ENCODE measurements at regions not wholly inside any gene's neighbourhood (a gene's known extent, or its start where the extent isn't known, plus 50 kb on each side); places are given as distances from the start of the nearest gene placed in this dataset.
"Not testable (repeated sequence)": the region's sequence is repeated elsewhere in the genome, so short reads cannot be mapped to it uniquely, and the experiment has no call there.

GRCh38 chr13:112255550-112256120 is 120.5 kb upstream of the SPACA7 start:
- no peaks in the 10 kb centered on the region for H3K4me1 Mint-ChIP-seq (ENCODE audit: low read depth)
- H3K4me3 Mint-ChIP-seq, result no peak overlapping the region
- no peaks in the 10 kb centered on the region for H3K9me3 Mint-ChIP-seq
- H3K36me3 Mint-ChIP-seq (ENCODE audit: low read depth), result no peaks in the 10 kb centered on the region
- no peak overlapping the region for H3K27ac Mint-ChIP-seq
- H3K27me3 Mint-ChIP-seq, result peaks cover 5% of the 10 kb centered on the region

- H3K4me1 Mint-ChIP-seq (ENCODE audit: low read depth), result no peaks in the 10 kb centered on the region
- no peak overlapping the region for H3K4me3 Mint-ChIP-seq
- no peak overlapping the region for H3K27ac Mint-ChIP-seq
- H3K36me3 Mint-ChIP-seq (ENCODE audit: low read depth), result no peaks in the 10 kb centered on the region
- peaks cover 5% of the 10 kb centered on the region for H3K27me3 Mint-ChIP-seq
- H3K9me3 Mint-ChIP-seq, result no peaks in the 10 kb centered on the region
Observed at GRCh38 chr13:112256716-112257494, 119.2 kb upstream of the SPACA7 start.

GRCh38 chr13:112259511-112259910 is 116.6 kb upstream of the SPACA7 start:
- Mint-ChIP-seq H3K4me1 (ENCODE audit: low read depth) (no peaks in the 10 kb centered on the region), H3K36me3 (ENCODE audit: low read depth) (no peaks in the 10 kb centered on the region), H3K27me3 (peaks cover 5% of the 10 kb centered on the region), H3K9me3 (no peaks in the 10 kb centered on the region), H3K27ac (no peak overlapping the region), H3K4me3 (no peak overlapping the region)

GRCh38 chr13:112260108-112261055 is 115.8 kb upstream of the SPACA7 start:
- Mint-ChIP-seq H3K4me1 (ENCODE audit: low read depth) (no peaks in the 10 kb centered on the region), H3K27me3 (peaks cover under 1% of the 10 kb centered on the region), H3K27ac (no peak overlapping the region), H3K36me3 (ENCODE audit: low read depth) (no peaks in the 10 kb centered on the region), H3K9me3 (no peaks in the 10 kb centered on the region), H3K4me3 (no peak overlapping the region)

GRCh38 chr13:112261924-112262323 is 114.2 kb upstream of the SPACA7 start:
- no peaks in the 10 kb centered on the region for H3K36me3 Mint-ChIP-seq (ENCODE audit: low read depth)
- H3K9me3 Mint-ChIP-seq, result no peaks in the 10 kb centered on the region
- no peak overlapping the region for H3K4me3 Mint-ChIP-seq

GRCh38 chr13:112263152-112263551 is 113.0 kb upstream of the SPACA7 start:
- no peaks in the 10 kb centered on the region for H3K36me3 Mint-ChIP-seq (ENCODE audit: low read depth)
- no peaks in the 10 kb centered on the region for H3K9me3 Mint-ChIP-seq
- no peak overlapping the region for H3K4me3 Mint-ChIP-seq
- no peaks in the 10 kb centered on the region for H3K27me3 Mint-ChIP-seq
- no peak overlapping the region for H3K27ac Mint-ChIP-seq
- no peaks in the 10 kb centered on the region for H3K4me1 Mint-ChIP-seq (ENCODE audit: low read depth)

More at GRCh38 chr13:112261924-112262323, 114.2 kb upstream of the SPACA7 start:
- no peaks in the 10 kb centered on the region for H3K27me3 Mint-ChIP-seq
- H3K27ac Mint-ChIP-seq, result no peak overlapping the region
- H3K4me1 Mint-ChIP-seq (ENCODE audit: low read depth), result no peaks in the 10 kb centered on the region

GRCh38 chr13:112267660-112268059 is 108.5 kb upstream of the SPACA7 start:
- Mint-ChIP-seq H3K4me1 (ENCODE audit: low read depth) (no peaks in the 10 kb centered on the region), H3K27me3 (peaks cover 4% of the 10 kb centered on the region), H3K4me3 (no peak overlapping the region), H3K36me3 (ENCODE audit: low read depth) (no peaks in the 10 kb centered on the region), H3K9me3 (no peaks in the 10 kb centered on the region), H3K27ac (no peak overlapping the region)

- Mint-ChIP-seq H3K27me3 (peaks cover 7% of the 10 kb centered on the region), H3K4me3 (no peak overlapping the region)
Observed at GRCh38 chr13:112270951-112271350, 105.2 kb upstream of the SPACA7 start.

GRCh38 chr13:112286733-112287132 is 89.4 kb upstream of the SPACA7 start:
- not testable (repeated sequence) for H3K27me3 Mint-ChIP-seq; H3K4me1 Mint-ChIP-seq (ENCODE audit: low read depth); H3K27ac Mint-ChIP-seq; H3K4me3 Mint-ChIP-seq; H3K36me3 Mint-ChIP-seq (ENCODE audit: low read depth); H3K9me3 Mint-ChIP-seq

More at GRCh38 chr13:112270951-112271350, 105.2 kb upstream of the SPACA7 start:
- no peaks in the 10 kb centered on the region for H3K36me3 Mint-ChIP-seq (ENCODE audit: low read depth)
- H3K4me1 Mint-ChIP-seq (ENCODE audit: low read depth), result no peaks in the 10 kb centered on the region
- no peaks in the 10 kb centered on the region for H3K9me3 Mint-ChIP-seq
- no peak overlapping the region for H3K27ac Mint-ChIP-seq

GRCh38 chr13:112320303-112320702 is 55.9 kb upstream of the SPACA7 start:
- Mint-ChIP-seq H3K4me3 (no peak overlapping the region), H3K27ac (no peak overlapping the region), H3K4me1 (ENCODE audit: low read depth) (no peaks in the 10 kb centered on the region), H3K36me3 (ENCODE audit: low read depth) (no peaks in the 10 kb centered on the region), H3K9me3 (no peaks in the 10 kb centered on the region), H3K27me3 (peaks cover 4% of the 10 kb centered on the region)

- no peak overlapping the region for H3K4me3 Mint-ChIP-seq
- H3K9me3 Mint-ChIP-seq, result no peaks in the 10 kb centered on the region
- no peak overlapping the region for H3K27ac Mint-ChIP-seq
- no peaks in the 10 kb centered on the region for H3K36me3 Mint-ChIP-seq (ENCODE audit: low read depth)
- no peaks in the 10 kb centered on the region for H3K4me1 Mint-ChIP-seq (ENCODE audit: low read depth)
- peaks cover 7% of the 10 kb centered on the region for H3K27me3 Mint-ChIP-seq
Observed at GRCh38 chr13:112322557-112322956, 53.6 kb upstream of the SPACA7 start.

GRCh38 chr13:112324116-112324515 is 52.0 kb upstream of the SPACA7 start:
- H3K9me3 Mint-ChIP-seq, result no peaks in the 10 kb centered on the region
- no peaks in the 10 kb centered on the region for H3K4me1 Mint-ChIP-seq (ENCODE audit: low read depth)
- H3K27me3 Mint-ChIP-seq, result peaks cover 7% of the 10 kb centered on the region
- H3K27ac Mint-ChIP-seq, result no peak overlapping the region
- H3K36me3 Mint-ChIP-seq (ENCODE audit: low read depth), result no peaks in the 10 kb centered on the region
- no peak overlapping the region for H3K4me3 Mint-ChIP-seq

GRCh38 chr13:112325142-112325808 is 50.9 kb upstream of the SPACA7 start:
- Mint-ChIP-seq H3K36me3 (ENCODE audit: low read depth) (no peaks in the 10 kb centered on the region), H3K4me1 (ENCODE audit: low read depth) (no peaks in the 10 kb centered on the region), H3K9me3 (no peaks in the 10 kb centered on the region), H3K27ac (no peak overlapping the region), H3K27me3 (peaks cover 7% of the 10 kb centered on the region), H3K4me3 (no peak overlapping the region)

GRCh38 chr13:112325920-112326645 is 50.1 kb upstream of the SPACA7 start:
- Mint-ChIP-seq H3K36me3 (ENCODE audit: low read depth) (no peaks in the 10 kb centered on the region), H3K27ac (no peak overlapping the region), H3K27me3 (peaks cover 10% of the 10 kb centered on the region), H3K9me3 (no peaks in the 10 kb centered on the region), H3K4me1 (ENCODE audit: low read depth) (no peaks in the 10 kb centered on the region), H3K4me3 (no peak overlapping the region)
